ENCODE measurements at regions not wholly inside any gene's neighbourhood (a gene's known extent, or its start where the extent isn't known, plus 50 kb on each side); places are given as distances from the start of the nearest gene placed in this dataset.

GRCh38 chr4:77305766-77306165 lies 148.8 kb downstream of the CCNG2 start:
- intact Hi-C loops (cut with micrococcal nuclease) = no loop called here

- intact Hi-C loops (cut with micrococcal nuclease) = no loop called here
Measured at GRCh38 chr4:77306496-77306895, 149.5 kb downstream of the CCNG2 start.

GRCh38 chr4:77308843-77309242 lies 151.8 kb downstream of the CCNG2 start:
- intact Hi-C loops (cut with micrococcal nuclease) = loop anchor here (1.0 to 2.0 kb wide), 3 partner anchors 69 to 256 kb away; no protein-coding TSS in a partner anchor

GRCh38 chr4:77309496-77309895 lies 152.5 kb downstream of the CCNG2 start:
- intact Hi-C loops (cut with micrococcal nuclease) = loop anchor here (1.0 to 2.0 kb wide), 3 partner anchors 69 to 257 kb away; no protein-coding TSS in a partner anchor

- intact Hi-C loops (cut with micrococcal nuclease) = no loop called here
Measured at GRCh38 chr4:77310931-77311330, 153.9 kb downstream of the CCNG2 start.

GRCh38 chr4:77314697-77315096 lies 157.7 kb downstream of the CCNG2 start:
- intact Hi-C loops (cut with micrococcal nuclease) = no loop called here

- intact Hi-C loops (cut with micrococcal nuclease) = no loop called here
Measured at GRCh38 chr4:77327151-77327550, 170.1 kb downstream of the CCNG2 start.

- intact Hi-C loops (cut with micrococcal nuclease) = no loop called here
Measured at GRCh38 chr4:77332696-77333270, 175.8 kb downstream of the CCNG2 start.

- intact Hi-C loops (cut with micrococcal nuclease) = no loop called here
Measured at GRCh38 chr4:77336411-77337142, 179.6 kb downstream of the CCNG2 start.

GRCh38 chr4:77342170-77342810 lies 185.3 kb downstream of the CCNG2 start:
- intact Hi-C loops (cut with micrococcal nuclease) = no loop called here

- intact Hi-C loops (cut with micrococcal nuclease) = no loop called here
Measured at GRCh38 chr4:77344001-77344400, 187.0 kb downstream of the CCNG2 start.

- intact Hi-C loops (cut with micrococcal nuclease) = no loop called here
Measured at GRCh38 chr4:77344784-77345183, 187.8 kb downstream of the CCNG2 start.

- intact Hi-C loops (cut with micrococcal nuclease) = no loop called here
Measured at GRCh38 chr4:77347351-77347966, 190.5 kb downstream of the CCNG2 start.

- intact Hi-C loops (cut with micrococcal nuclease) = no loop called here
Measured at GRCh38 chr4:77348815-77349214, 191.8 kb downstream of the CCNG2 start.

- intact Hi-C loops (cut with micrococcal nuclease) = no loop called here
Measured at GRCh38 chr4:77349364-77349763, 192.4 kb downstream of the CCNG2 start.

GRCh38 chr4:77349796-77350195 lies 192.8 kb downstream of the CCNG2 start:
- intact Hi-C loops (cut with micrococcal nuclease) = loop anchor here (10.0 kb wide), 1 partner anchor 915 kb away; the partner anchor contains the start of gene SHROOM3

GRCh38 chr4:77352192-77352591 lies 195.2 kb downstream of the CCNG2 start:
- intact Hi-C loops (cut with micrococcal nuclease) = loop anchor here (10.0 kb wide), 1 partner anchor 917 kb away; the partner anchor contains the start of gene SHROOM3

- intact Hi-C loops (cut with micrococcal nuclease) = loop anchor here (10.0 kb wide), 1 partner anchor 919 kb away; the partner anchor contains the start of gene SHROOM3
Measured at GRCh38 chr4:77353724-77354315, 196.8 kb downstream of the CCNG2 start.

GRCh38 chr4:77354550-77354949 lies 197.5 kb downstream of the CCNG2 start:
- intact Hi-C loops (cut with micrococcal nuclease) = loop anchor here (10.0 kb wide), 1 partner anchor 920 kb away; the partner anchor contains the start of gene SHROOM3

GRCh38 chr4:77355731-77356130 lies 198.7 kb downstream of the CCNG2 start:
- intact Hi-C loops (cut with micrococcal nuclease) = loop anchor here (5.0 to 10.0 kb wide), 2 partner anchors 843 to 921 kb away; partner anchors contain the start of gene SHROOM3

GRCh38 chr4:77358315-77358928 lies 201.4 kb downstream of the CCNG2 start:
- intact Hi-C loops (cut with micrococcal nuclease) = loop anchor here (1.0 to 10.0 kb wide), 4 partner anchors 118 to 924 kb away; partner anchors contain the start of gene SHROOM3
